Left ventricle myocardium inferior (tissue), 1 donor: ENCODE measurements at regions not wholly inside any gene's neighbourhood (a gene's known extent, or its start where the extent isn't known, plus 50 kb on each side); places are given as distances from the start of the nearest gene placed in this dataset.
"Not testable (repeated sequence)": the region's sequence is repeated elsewhere in the genome, so short reads cannot be mapped to it uniquely, and the experiment has no call there.

Experiments used
- DNase-seq: peaks from one replicate; pipeline ENCODE4 v3.0.0-alpha.2; 2020
- H3K27ac ChIP-seq: fragments of 200-600 bp; replicated peaks from 2 replicates; pipeline ENCODE4 v1.8.0; 2021
- H3K27me3 ChIP-seq: fragments of 200-600 bp; 2 replicates; pipeline ENCODE4 v1.8.0; 2021; ENCODE audit warnings: low read depth
- H3K36me3 ChIP-seq: fragments of 200-600 bp; 2 replicates; pipeline ENCODE4 v1.8.0; 2021
- H3K4me1 ChIP-seq: fragments of 200-600 bp; 2 replicates; pipeline ENCODE4 v1.8.0; 2021
- H3K4me3 ChIP-seq: fragments of 200-600 bp; 2 replicates; pipeline ENCODE4 v1.8.0; 2021; ENCODE audit warnings: mild to moderate bottlenecking, moderate library complexity
- H3K9me3 ChIP-seq: fragments of 200-600 bp; replicated peaks from 2 replicates; pipeline ENCODE4 v1.8.0; 2021
- CTCF ChIP-seq: fragments of 200-600 bp; IDR thresholded peaks from 2 replicates; pipeline ENCODE4 v1.8.0; 2021; ENCODE audit warnings: antibody characterized with exemption, mild to moderate bottlenecking, borderline replicate concordance
- intact Hi-C: fragments of 100-400 bp; cut with micrococcal nuclease; formaldehyde crosslinking; loops from one replicate; pipeline ENCODE4 v1.11.0; 2022
- donor health status: DM: no; HTN: yes; CAD: no; lungs with severe emphysema.

GRCh38 chr12:73629893-73630831 lies 907.5 kb upstream of the ATXN7L3B start:
- intact Hi-C loops: no loop called here
- no peak overlapping the region for H3K27ac ChIP-seq
- DNase-seq: no peak
- H3K4me1 ChIP-seq: no peaks in the 10 kb centered on the region
- no peaks in the 10 kb centered on the region for H3K9me3 ChIP-seq
- TF ChIP-seq CTCF: no peak
- H3K4me3 ChIP-seq: no peak overlapping the region
- no peaks in the 10 kb centered on the region for H3K27me3 ChIP-seq
- no peaks in the 10 kb centered on the region for H3K36me3 ChIP-seq

GRCh38 chr12:73632191-73632590 lies 905.4 kb upstream of the ATXN7L3B start:
- Histone ChIP-seq H3K4me1 (no peaks in the 10 kb centered on the region), H3K4me3 (no peak overlapping the region), H3K36me3 (no peaks in the 10 kb centered on the region), H3K27me3 (no peaks in the 10 kb centered on the region), H3K9me3 (no peaks in the 10 kb centered on the region), H3K27ac (no peak overlapping the region)
- no peak for DNase-seq
- TF ChIP-seq CTCF: no peak
- intact Hi-C loops: no loop called here

- intact Hi-C loops: no loop called here
- H3K9me3 ChIP-seq: no peaks in the 10 kb centered on the region
- H3K36me3 ChIP-seq: no peaks in the 10 kb centered on the region
- H3K27ac ChIP-seq: no peak overlapping the region
- H3K4me1 ChIP-seq: no peaks in the 10 kb centered on the region
- H3K27me3 ChIP-seq: no peaks in the 10 kb centered on the region
- no peak for DNase-seq
- no peak overlapping the region for H3K4me3 ChIP-seq
- no peak for TF ChIP-seq CTCF
Observed at GRCh38 chr12:73632661-73633060, 905.0 kb upstream of the ATXN7L3B start.

GRCh38 chr12:73639397-73639796 lies 898.2 kb upstream of the ATXN7L3B start:
- H3K27ac ChIP-seq, DNase-seq, H3K4me3 ChIP-seq, H3K4me1 ChIP-seq, H3K36me3 ChIP-seq, intact Hi-C loops, H3K27me3 ChIP-seq: not testable (repeated sequence)
- H3K9me3 ChIP-seq: peaks cover 11% of the 10 kb centered on the region

- Histone ChIP-seq H3K9me3 (peaks cover 38% of the 10 kb centered on the region), H3K27me3 (no peaks in the 10 kb centered on the region), H3K27ac (no peak overlapping the region), H3K4me3 (no peak overlapping the region), H3K4me1 (no peaks in the 10 kb centered on the region), H3K36me3 (no peaks in the 10 kb centered on the region)
- TF ChIP-seq CTCF: no peak
- DNase-seq: no peak
- intact Hi-C loops: no loop called here
Observed at GRCh38 chr12:73656375-73656774, 881.3 kb upstream of the ATXN7L3B start.

GRCh38 chr12:73659802-73660201 lies 877.8 kb upstream of the ATXN7L3B start:
- intact Hi-C loops: no loop called here
- no peak for DNase-seq
- no peaks in the 10 kb centered on the region for H3K27me3 ChIP-seq
- no peak overlapping the region for H3K4me3 ChIP-seq
- no peak for TF ChIP-seq CTCF
- no peak overlapping the region for H3K27ac ChIP-seq
- peaks cover 12% of the 10 kb centered on the region for H3K9me3 ChIP-seq
- no peaks in the 10 kb centered on the region for H3K36me3 ChIP-seq
- H3K4me1 ChIP-seq: no peaks in the 10 kb centered on the region
